ENCODE measurements at regions not wholly inside any gene's neighbourhood (a gene's known extent, or its start where the extent isn't known, plus 50 kb on each side); places are given as distances from the start of the nearest gene placed in this dataset.

- DNase-seq: peak; percentile 78
Measured at GRCh38 chr15:39465843-39466749, 114.8 kb upstream of the THBS1 start.

- no peak for DNase-seq
Measured at GRCh38 chr15:39466750-39467105, 114.2 kb upstream of the THBS1 start.

GRCh38 chr15:39468331-39468730, 112.5 kb upstream of the THBS1 start:
- DNase-seq: no peak

- DNase-seq: no peak
Measured at GRCh38 chr15:39468828-39469227, 112.1 kb upstream of the THBS1 start.

GRCh38 chr15:39471785-39472574, 108.9 kb upstream of the THBS1 start:
- DNase-seq: no peak

GRCh38 chr15:39472621-39473297, 108.1 kb upstream of the THBS1 start:
- peak; percentile 90 for DNase-seq

- DNase-seq: no peak
Measured at GRCh38 chr15:39473298-39473947, 107.5 kb upstream of the THBS1 start.

- DNase-seq: no peak
Measured at GRCh38 chr15:39474657-39475056, 106.2 kb upstream of the THBS1 start.

GRCh38 chr15:39478996-39479395, 101.9 kb upstream of the THBS1 start:
- no peak for DNase-seq

- DNase-seq: no peak
Measured at GRCh38 chr15:39479911-39480310, 101.0 kb upstream of the THBS1 start.

GRCh38 chr15:39482459-39482858, 98.4 kb upstream of the THBS1 start:
- no peak for DNase-seq

- no peak for DNase-seq
Measured at GRCh38 chr15:39486621-39487457, 94.0 kb upstream of the THBS1 start.

- no peak for DNase-seq
Measured at GRCh38 chr15:39487458-39487735, 93.5 kb upstream of the THBS1 start.

- DNase-seq: no peak
Measured at GRCh38 chr15:39488516-39488915, 92.4 kb upstream of the THBS1 start.

- no peak for DNase-seq
Measured at GRCh38 chr15:39488961-39489360, 91.9 kb upstream of the THBS1 start.

GRCh38 chr15:39491115-39491885, 89.6 kb upstream of the THBS1 start:
- no peak for DNase-seq

- no peak for DNase-seq
Measured at GRCh38 chr15:39491886-39492490, 88.9 kb upstream of the THBS1 start.

- no peak for DNase-seq
Measured at GRCh38 chr15:39493424-39494067, 87.3 kb upstream of the THBS1 start.

GRCh38 chr15:39494462-39494861, 86.4 kb upstream of the THBS1 start:
- no peak for DNase-seq
